M059J (cell line): ENCODE measurements at regions not wholly inside any gene's neighbourhood (a gene's known extent, or its start where the extent isn't known, plus 50 kb on each side); places are given as distances from the start of the nearest gene placed in this dataset.

ENCODE experiments used
- DNase-seq: peaks from one replicate; pipeline ENCODE4 v3.0.0-alpha.2; 2012; ENCODE audit warnings: low read depth

GRCh38 chr3:194769020-194769643 lies 83.4 kb downstream of the FAM43A start:
- peak; percentile 89 for DNase-seq

- DNase-seq: peak; percentile 14
Observed at GRCh38 chr3:194772241-194773000, 86.7 kb downstream of the FAM43A start.

GRCh38 chr3:194773216-194773615 lies 87.5 kb downstream of the FAM43A start:
- peak; percentile 74 for DNase-seq

- DNase-seq: no peak
Observed at GRCh38 chr3:194773771-194774455, 88.2 kb downstream of the FAM43A start.

- peak; percentile 7 for DNase-seq
Observed at GRCh38 chr3:194775266-194775665, 89.6 kb downstream of the FAM43A start.

- no peak for DNase-seq
Observed at GRCh38 chr3:194775731-194776130, 90.0 kb downstream of the FAM43A start.

- DNase-seq: no peak
Observed at GRCh38 chr3:194777729-194778128, 92.0 kb downstream of the FAM43A start.

GRCh38 chr3:194779729-194780224 lies 94.1 kb downstream of the FAM43A start:
- DNase-seq: peak; percentile 89

GRCh38 chr3:194780706-194781105 lies 95.0 kb downstream of the FAM43A start:
- DNase-seq: no peak

GRCh38 chr3:194781617-194782016 lies 95.9 kb downstream of the FAM43A start:
- no peak for DNase-seq

GRCh38 chr3:194782698-194783404 lies 97.2 kb downstream of the FAM43A start:
- no peak for DNase-seq

GRCh38 chr3:194784361-194784760 lies 98.7 kb downstream of the FAM43A start:
- no peak for DNase-seq

GRCh38 chr3:194785315-194785714 lies 99.6 kb downstream of the FAM43A start:
- no peak for DNase-seq

- no peak for DNase-seq
Observed at GRCh38 chr3:194787072-194787471, 101.4 kb downstream of the FAM43A start.

- DNase-seq: no peak
Observed at GRCh38 chr3:194787650-194788049, 102.0 kb downstream of the FAM43A start.

- no peak for DNase-seq
Observed at GRCh38 chr3:194792368-194792767, 106.7 kb downstream of the FAM43A start.

- no peak for DNase-seq
Observed at GRCh38 chr3:194797555-194798250, 112.0 kb downstream of the FAM43A start.

GRCh38 chr3:194798486-194798885 lies 112.8 kb downstream of the FAM43A start:
- no peak for DNase-seq

- no peak for DNase-seq
Observed at GRCh38 chr3:194800002-194800401, 114.3 kb downstream of the FAM43A start.

GRCh38 chr3:194801461-194802432 lies 116.1 kb downstream of the FAM43A start:
- no peak for DNase-seq
